Keratinocyte (primary cell): ENCODE measurements at regions not wholly inside any gene's neighbourhood (a gene's known extent, or its start where the extent isn't known, plus 50 kb on each side); places are given as distances from the start of the nearest gene placed in this dataset.

Experiments
- DNase-seq: peaks from one replicate; pipeline ENCODE4 v3.0.0-alpha.2; 2011; ENCODE audit warnings: low read depth, missing footprints, low spot score
- FAIRE-seq: peaks from 2 replicates; lab custom pipeline; 2011; peaks lifted over from hg19 to GRCh38; lab: Jason Lieb, UNC
- H2AFZ ChIP-seq: 2 replicates; pipeline ENCODE4 v1.6.0; 2012; ENCODE audit warnings: low read length, control low read depth, inconsistent platforms; ENCODE audit not compliant: control insufficient read depth
- H3K27ac ChIP-seq: 2 replicates; pipeline ENCODE4 v1.5.1; 2011; ENCODE audit warnings: low read length; ENCODE audit not compliant: control insufficient read depth, insufficient read depth
- H3K27me3 ChIP-seq: 3 replicates; pipeline ENCODE4 v1.6.0; 2011; ENCODE audit warnings: low read length; ENCODE audit not compliant: control insufficient read depth, insufficient read depth; ENCODE audit errors: extremely low read depth
- H3K36me3 ChIP-seq, 2 experiments: 2 replicates in 1 of 2; 3 replicates in 1 of 2; pipeline ENCODE4 v1.5.1; 2011; ENCODE audit warnings: low read length in 2 of 2, mild to moderate bottlenecking in 1 of 2; ENCODE audit not compliant: control insufficient read depth in 2 of 2, insufficient read depth in 2 of 2; ENCODE audit errors: extremely low read depth in 1 of 2
- H3K4me1 ChIP-seq: 3 replicates; pipeline ENCODE4 v1.5.1; 2011; ENCODE audit warnings: low read length; ENCODE audit not compliant: control insufficient read depth, insufficient read depth; ENCODE audit errors: extremely low read depth
- H3K4me2 ChIP-seq: 3 replicates; pipeline ENCODE4 v1.6.0; 2011; ENCODE audit warnings: low read depth, low read length; ENCODE audit not compliant: control insufficient read depth, insufficient read depth; ENCODE audit errors: extremely low read depth
- H3K4me3 ChIP-seq, 3 experiments: fragments of 200-600 bp in 1 of 3; sonication (generic) in 1 of 3; 2 replicates in 2 of 3; 3 replicates in 1 of 3; pipeline ENCODE4 v1.5.1; 2011 to 2016; ENCODE audit warnings: low read length in 3 of 3, mild to moderate bottlenecking in 3 of 3, control low read depth in 2 of 3, inconsistent platforms in 1 of 3, low read depth in 1 of 3, mixed read lengths in 1 of 3, mixed run types in 1 of 3, moderate library complexity in 1 of 3; ENCODE audit not compliant: control insufficient read depth in 2 of 3, insufficient read depth in 2 of 3; ENCODE audit errors: extremely low read depth in 1 of 3
- H3K79me2 ChIP-seq: 2 replicates; pipeline ENCODE4 v1.6.0; 2012; ENCODE audit warnings: low read length; ENCODE audit not compliant: control insufficient read depth, insufficient read depth
- H3K9ac ChIP-seq: 3 replicates; pipeline ENCODE4 v1.6.0; 2011; ENCODE audit warnings: low read length; ENCODE audit not compliant: control insufficient read depth, insufficient read depth; ENCODE audit errors: extremely low read depth
- H3K9me1 ChIP-seq: 3 replicates; pipeline ENCODE4 v1.6.0; 2011; ENCODE audit warnings: low read length; ENCODE audit not compliant: control insufficient read depth, insufficient read depth; ENCODE audit errors: extremely low read depth
- H3K9me3 ChIP-seq: 2 replicates; pipeline ENCODE4 v1.5.1; 2012; ENCODE audit warnings: low read depth, low read length; ENCODE audit not compliant: control insufficient read depth
- H4K20me1 ChIP-seq: 3 replicates; pipeline ENCODE4 v1.6.0; 2011; ENCODE audit warnings: low read length; ENCODE audit not compliant: control insufficient read depth, insufficient read depth; ENCODE audit errors: extremely low read depth
- CTCF ChIP-seq, 3 experiments: IDR thresholded peaks in 1 of 3; conservative IDR thresholded peaks in 1 of 3; optimal IDR thresholded peaks in 1 of 3; 2 replicates in 2 of 3; 3 replicates in 1 of 3; pipeline versions ENCODE3 to v1.5.1; 2011; ENCODE audit warnings: low read length in 3 of 3, mild to moderate bottlenecking in 3 of 3, moderate library complexity in 2 of 3, control low read depth in 1 of 3, inconsistent platforms in 1 of 3; ENCODE audit not compliant: insufficient read depth in 2 of 3; ENCODE audit errors: extremely low read depth in 1 of 3
- EZH2 ChIP-seq: IDR thresholded peaks from one replicate; pipeline ENCODE4 v1.6.1; 2012; ENCODE audit warnings: inconsistent platforms, mild to moderate bottlenecking, low read length, moderate library complexity
- dilution Hi-C: fragments of 300-500 bp; cut with MboI; formaldehyde crosslinking; loops from one replicate; pipeline ENCODE4 v1.7.0; 2020; ENCODE audit warnings: low sequenced_read_pairs; ENCODE audit not compliant: extremely low pct_ligation_motif_present

DNA sequence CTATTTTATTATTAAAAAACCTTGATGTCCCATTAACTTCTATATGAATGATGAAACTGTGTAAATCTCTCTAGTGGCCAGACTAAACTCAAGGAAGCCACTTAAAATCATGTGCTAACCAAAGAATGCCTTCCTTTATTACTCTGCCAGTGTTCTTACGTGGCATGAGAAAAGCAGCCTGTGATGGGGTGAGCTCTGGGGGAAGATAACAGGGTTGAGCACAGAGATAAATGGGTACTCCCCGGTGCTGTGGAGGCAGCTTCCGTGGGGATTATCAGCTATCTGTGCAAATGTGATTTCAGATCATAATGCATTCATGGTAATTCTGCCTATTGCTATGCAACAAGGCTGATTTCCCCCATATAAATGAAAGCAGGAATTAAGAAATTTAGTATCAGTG, 181.3 kb downstream of the CAVIN4 start:
- Histone ChIP-seq H2AFZ (no peak overlapping the region), H3K9me3 (no peaks in the 10 kb centered on the region), H3K9me1 (no peaks in the 10 kb centered on the region), H3K4me2 (no peak overlapping the region), H4K20me1 (no peaks in the 10 kb centered on the region), H3K4me3 (no peak overlapping the region), H3K9ac (no peak overlapping the region), H3K79me2 (no peaks in the 10 kb centered on the region), H3K4me1 (no peaks in the 10 kb centered on the region), H3K27me3 (no peaks in the 10 kb centered on the region), H3K36me3 (no peaks in the 10 kb centered on the region), H3K27ac (no peak overlapping the region)
- dilution Hi-C loops = no loop called here
- FAIRE-seq (no peak), DNase-seq (no peak)
- TF ChIP-seq EZH2 (no peak), CTCF (optimal IDR thresholded peaks at IDR 0.05 in 1 of 3, IDR thresholded peaks at IDR 0.05 in 1 of 3, conservative IDR thresholded peaks at IDR 0.05 in 1 of 3; ENCODE audit: extremely low read depth in 1 of 3, insufficient read depth in 2 of 3, low read length in 3 of 3) (no peak)

- no peak for FAIRE-seq
Observed at GRCh38 chr9:100761276-100761802, 183.5 kb downstream of the CAVIN4 start.

More at GRCh38 chr9:100761276-100761802, 183.5 kb downstream of the CAVIN4 start:
- dilution Hi-C loops = no loop called here
- Histone ChIP-seq H3K4me1 (no peaks in the 10 kb centered on the region), H3K79me2 (no peaks in the 10 kb centered on the region), H3K36me3 (no peaks in the 10 kb centered on the region), H3K4me2 (no peak overlapping the region), H2AFZ (no peak overlapping the region), H3K9me3 (no peaks in the 10 kb centered on the region), H3K9ac (no peak overlapping the region), H3K4me3 (no peak overlapping the region), H3K27ac (no peak overlapping the region), H3K9me1 (no peaks in the 10 kb centered on the region), H3K27me3 (no peaks in the 10 kb centered on the region), H4K20me1 (no peaks in the 10 kb centered on the region)
- TF ChIP-seq EZH2 (no peak), CTCF (optimal IDR thresholded peaks at IDR 0.05 in 1 of 3, IDR thresholded peaks at IDR 0.05 in 1 of 3, conservative IDR thresholded peaks at IDR 0.05 in 1 of 3; ENCODE audit: extremely low read depth in 1 of 3, insufficient read depth in 2 of 3, low read length in 3 of 3) (no peak)
- no peak for DNase-seq
